ENCODE measurements at regions not wholly inside any gene's neighbourhood (a gene's known extent, or its start where the extent isn't known, plus 50 kb on each side); places are given as distances from the start of the nearest gene placed in this dataset.

DNA sequence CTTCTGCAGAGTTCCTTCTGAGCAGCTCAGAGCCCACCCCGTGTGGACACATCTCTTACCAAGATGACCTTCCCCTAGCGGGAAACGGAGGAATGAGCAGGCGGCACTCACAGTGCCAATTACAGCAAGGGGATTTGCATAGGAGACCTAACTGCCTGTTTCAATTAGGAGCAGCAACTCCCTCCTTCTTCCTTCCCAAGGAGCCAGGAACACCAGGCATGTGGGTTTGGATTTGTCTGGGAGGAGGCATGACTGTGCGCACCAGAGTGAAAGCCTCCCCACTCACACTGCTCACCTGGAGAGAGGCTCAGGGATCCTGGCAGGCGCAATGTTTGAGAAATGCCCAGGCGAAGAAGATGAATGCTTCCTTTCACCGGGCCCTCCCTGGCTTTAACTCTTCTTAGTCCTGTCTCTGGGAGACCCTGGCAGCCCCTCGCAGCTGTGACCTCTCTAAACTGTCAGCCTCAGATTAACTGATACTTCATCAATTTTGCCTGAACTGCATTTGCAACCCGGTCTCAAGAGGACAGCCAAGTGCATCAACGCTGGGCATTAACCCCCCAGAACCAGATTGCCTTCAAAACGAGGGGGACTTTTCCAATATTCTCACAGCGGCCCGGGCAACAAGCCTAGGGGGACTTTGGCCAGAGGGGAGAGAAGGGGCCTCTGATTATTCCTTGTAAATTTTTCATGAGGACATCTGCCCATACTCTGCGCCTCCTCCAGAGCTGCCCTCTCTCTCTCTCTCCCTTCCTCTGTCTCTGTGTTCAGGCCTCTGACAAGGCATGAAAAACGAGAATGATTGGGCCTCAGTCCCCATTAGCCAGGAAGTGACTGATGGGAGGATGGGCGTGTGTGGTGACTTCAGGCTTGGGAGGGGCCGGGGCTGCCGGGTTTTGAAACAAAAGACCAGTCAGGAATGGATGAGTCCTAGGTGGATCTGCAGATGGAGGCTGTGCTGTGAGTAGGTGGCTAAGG is 93.8 kb downstream of the CMPK2 start:
- Mint-ChIP-seq H3K36me3 (no peaks in the 10 kb centered on the region), H3K27ac (no peak overlapping the region), H3K4me1 (peaks cover 4% of the 10 kb centered on the region), H3K9me3 (no peaks in the 10 kb centered on the region), H3K4me3 (no peak overlapping the region), H3K27me3 (peaks cover 22% of the 10 kb centered on the region)
- DNase-seq, result no peak
- ATAC-seq (ENCODE audit: low read depth), result no peak
- POLR2A ChIA-PET, result no interaction called here

DNA sequence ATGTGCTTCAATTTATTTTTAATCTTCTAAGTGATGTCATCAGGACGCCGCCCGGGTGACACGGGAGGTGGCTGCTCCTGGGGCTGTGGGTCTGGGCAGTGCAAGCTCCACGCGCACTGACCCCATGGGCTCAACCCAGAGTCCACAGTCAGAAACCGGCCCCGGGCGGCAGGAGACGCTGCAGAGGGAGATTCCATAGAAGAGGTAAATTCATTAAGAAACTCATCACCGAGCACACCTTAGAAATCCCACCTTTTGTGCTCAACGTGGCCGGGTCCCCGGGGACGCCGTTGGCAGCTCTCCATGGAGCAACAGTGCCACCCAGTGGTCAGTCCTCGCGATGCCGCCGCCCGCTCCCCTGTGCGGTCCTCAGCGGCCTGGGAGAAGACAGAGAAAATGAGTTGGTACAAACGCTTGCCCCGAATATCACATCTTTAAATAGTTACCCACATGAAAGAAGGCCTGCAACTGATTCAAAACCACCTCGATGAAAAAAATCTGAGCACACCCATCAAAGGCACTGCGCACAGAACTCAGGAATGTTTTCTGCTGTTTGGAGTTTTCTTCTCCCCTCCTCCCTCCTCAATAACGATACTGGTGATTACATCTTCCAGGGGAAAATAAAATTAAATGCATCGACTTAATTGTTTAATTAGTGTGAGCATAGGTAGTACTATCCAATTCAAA is 92.6 kb downstream of the CMPK2 start:
- H3K27ac Mint-ChIP-seq, result no peak overlapping the region
- POLR2A ChIA-PET, result no interaction called here
- peaks cover 4% of the 10 kb centered on the region for H3K4me1 Mint-ChIP-seq
- no peaks in the 10 kb centered on the region for H3K9me3 Mint-ChIP-seq
- H3K27me3 Mint-ChIP-seq, result peaks cover 22% of the 10 kb centered on the region
- no peak overlapping the region for H3K4me3 Mint-ChIP-seq
- DNase-seq, result peak; percentile 85
- no peaks in the 10 kb centered on the region for H3K36me3 Mint-ChIP-seq
- ATAC-seq (ENCODE audit: low read depth), result peak; percentile 86

DNA sequence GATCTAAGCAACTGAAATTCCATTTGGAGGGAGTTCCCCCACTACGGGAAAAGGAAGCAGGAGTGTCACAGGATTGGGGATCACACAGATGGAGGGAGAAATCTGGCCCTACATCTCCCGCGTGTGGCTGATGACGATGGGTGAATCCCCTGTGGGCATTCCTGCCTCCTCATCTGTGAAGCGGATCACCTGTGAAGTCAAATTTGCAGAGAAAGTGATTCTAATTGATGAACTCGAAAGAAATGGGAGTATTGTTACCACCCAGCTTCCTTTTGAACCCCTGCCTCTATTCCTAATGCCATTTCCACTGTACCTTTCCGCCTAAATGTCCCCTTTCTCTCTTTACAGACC is 92.0 kb downstream of the CMPK2 start:
- no peaks in the 10 kb centered on the region for H3K36me3 Mint-ChIP-seq
- POLR2A ChIA-PET, result no interaction called here
- ATAC-seq (ENCODE audit: low read depth), result no peak
- H3K27ac Mint-ChIP-seq, result no peak overlapping the region
- H3K9me3 Mint-ChIP-seq, result no peaks in the 10 kb centered on the region
- peaks cover 25% of the 10 kb centered on the region for H3K27me3 Mint-ChIP-seq
- H3K4me3 Mint-ChIP-seq, result no peak overlapping the region
- H3K4me1 Mint-ChIP-seq, result peaks cover 4% of the 10 kb centered on the region
- DNase-seq, result no peak

DNA sequence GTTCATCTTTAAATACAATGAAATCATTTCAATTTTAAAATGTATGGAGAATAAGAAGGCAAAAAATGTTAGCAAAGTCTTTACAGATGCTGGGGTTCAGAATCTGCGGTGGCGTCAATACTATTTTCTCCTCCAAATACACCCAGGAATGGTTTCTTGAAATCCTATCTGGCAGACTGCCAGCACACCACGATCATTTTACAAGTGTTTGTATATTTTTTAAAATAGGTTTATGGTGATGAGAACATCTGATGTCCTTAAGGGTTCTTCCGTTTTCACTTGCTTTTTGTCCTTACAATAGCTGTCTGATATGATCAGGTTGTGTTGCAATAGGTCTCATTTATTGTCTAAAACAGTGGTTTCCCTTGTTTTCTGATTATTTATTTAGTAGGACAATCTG is 89.6 kb downstream of the CMPK2 start:
- POLR2A ChIA-PET, result no interaction called here
- no peak overlapping the region for H3K4me3 Mint-ChIP-seq
- H3K9me3 Mint-ChIP-seq, result no peaks in the 10 kb centered on the region
- no peak for ATAC-seq (ENCODE audit: low read depth)
- no peak for DNase-seq
- peaks cover 8% of the 10 kb centered on the region for H3K4me1 Mint-ChIP-seq
- peaks cover 23% of the 10 kb centered on the region for H3K27me3 Mint-ChIP-seq
- no peak overlapping the region for H3K27ac Mint-ChIP-seq
- no peaks in the 10 kb centered on the region for H3K36me3 Mint-ChIP-seq

DNA sequence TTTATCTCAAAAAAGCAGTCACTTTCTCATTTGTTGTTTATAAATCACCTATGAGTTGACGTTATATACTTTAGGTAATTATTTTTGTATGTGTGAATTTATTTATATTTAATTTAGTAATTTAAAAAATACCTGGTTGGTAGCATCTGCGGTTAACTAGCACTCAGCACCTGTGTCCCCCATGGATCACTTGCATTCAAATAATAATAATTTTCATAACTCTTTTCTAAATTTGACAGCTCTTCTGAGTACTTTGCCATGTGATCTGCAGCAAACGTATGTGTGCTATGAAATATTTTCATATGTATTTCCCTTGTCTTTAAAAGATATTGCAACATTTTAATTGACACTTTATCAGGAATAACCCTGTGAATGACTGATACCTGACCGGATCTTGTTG is 88.1 kb downstream of the CMPK2 start:
- H3K27ac Mint-ChIP-seq, result no peak overlapping the region
- H3K36me3 Mint-ChIP-seq, result no peaks in the 10 kb centered on the region
- DNase-seq (no peak), ATAC-seq (ENCODE audit: low read depth) (no peak)
- no peaks in the 10 kb centered on the region for H3K9me3 Mint-ChIP-seq
- no peak overlapping the region for H3K4me3 Mint-ChIP-seq
- H3K27me3 Mint-ChIP-seq, result peaks cover 19% of the 10 kb centered on the region
- peaks cover 8% of the 10 kb centered on the region for H3K4me1 Mint-ChIP-seq
- POLR2A ChIA-PET, result no interaction called here

DNA sequence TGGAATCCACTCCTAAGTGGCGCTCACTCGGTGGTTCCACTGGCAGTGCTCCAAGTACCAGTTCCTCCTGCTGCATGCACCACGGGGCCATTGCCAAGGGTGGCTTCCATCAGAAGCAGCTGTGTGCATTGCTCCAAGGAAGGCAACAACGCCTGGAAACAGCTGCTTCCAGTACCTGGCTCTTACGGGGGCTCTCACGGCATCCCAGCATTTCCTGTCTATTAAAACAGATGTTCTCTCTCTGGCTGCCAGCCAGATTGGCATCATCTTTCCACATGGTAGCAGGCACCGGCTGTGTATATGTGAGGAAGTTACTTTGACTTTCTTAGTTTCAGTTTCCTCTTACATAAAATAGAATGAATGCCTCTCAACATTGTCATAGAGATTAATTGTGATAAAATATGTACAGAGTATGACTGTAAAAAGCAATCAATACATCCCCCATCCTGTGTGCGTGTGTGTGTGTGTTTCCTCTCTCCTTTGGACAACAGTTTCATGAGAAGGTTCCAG is 84.9 kb downstream of the CMPK2 start:
- Mint-ChIP-seq H3K27ac (no peak overlapping the region), H3K27me3 (peaks cover 6% of the 10 kb centered on the region), H3K4me1 (peaks cover 4% of the 10 kb centered on the region), H3K36me3 (no peaks in the 10 kb centered on the region), H3K9me3 (no peaks in the 10 kb centered on the region), H3K4me3 (peak overlapping the region; percentile 26)
- DNase-seq (no peak), ATAC-seq (ENCODE audit: low read depth) (peak; percentile 74)
- POLR2A ChIA-PET, result no interaction called here

DNA sequence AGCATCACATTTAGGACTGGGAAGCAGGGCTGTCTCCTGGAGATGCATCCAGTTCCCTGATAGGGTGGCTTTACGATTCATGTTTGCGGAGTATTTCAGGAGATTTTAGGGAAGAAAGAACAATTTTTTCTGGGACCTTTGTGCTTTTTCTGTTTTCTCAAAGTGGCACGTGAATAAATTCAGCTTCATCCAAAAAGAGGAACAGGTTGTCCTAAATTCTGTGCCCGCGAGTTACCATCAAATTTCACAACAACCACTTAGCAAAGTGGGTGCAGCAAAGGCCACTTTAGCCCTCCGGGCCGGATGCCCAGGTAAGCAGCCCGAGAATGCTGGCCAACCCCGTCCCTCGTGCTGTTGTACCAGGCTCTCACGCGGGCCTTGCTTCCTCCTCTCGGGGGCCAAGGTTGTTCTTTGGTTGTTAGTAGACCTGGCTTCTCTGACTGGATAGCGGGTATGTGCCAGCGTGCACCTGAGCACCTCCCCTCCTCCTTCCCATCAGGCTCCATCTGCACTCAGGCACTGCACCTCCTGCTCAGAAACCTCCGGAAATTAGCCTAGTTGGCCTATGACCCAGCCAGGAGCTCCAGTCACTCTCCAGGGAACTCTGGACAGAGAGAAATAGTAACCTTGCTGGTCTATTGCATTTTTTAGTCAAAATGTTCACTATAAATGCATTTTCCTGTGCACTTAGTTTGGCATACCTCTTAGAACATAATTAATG is 83.0 kb downstream of the CMPK2 start:
- Mint-ChIP-seq H3K4me3 (no peak overlapping the region), H3K9me3 (no peaks in the 10 kb centered on the region), H3K4me1 (peaks cover 4% of the 10 kb centered on the region), H3K27me3 (peaks cover 6% of the 10 kb centered on the region), H3K36me3 (no peaks in the 10 kb centered on the region), H3K27ac (no peak overlapping the region)
- ATAC-seq (ENCODE audit: low read depth), result no peak
- DNase-seq, result no peak
- POLR2A ChIA-PET, result no interaction called here

DNA sequence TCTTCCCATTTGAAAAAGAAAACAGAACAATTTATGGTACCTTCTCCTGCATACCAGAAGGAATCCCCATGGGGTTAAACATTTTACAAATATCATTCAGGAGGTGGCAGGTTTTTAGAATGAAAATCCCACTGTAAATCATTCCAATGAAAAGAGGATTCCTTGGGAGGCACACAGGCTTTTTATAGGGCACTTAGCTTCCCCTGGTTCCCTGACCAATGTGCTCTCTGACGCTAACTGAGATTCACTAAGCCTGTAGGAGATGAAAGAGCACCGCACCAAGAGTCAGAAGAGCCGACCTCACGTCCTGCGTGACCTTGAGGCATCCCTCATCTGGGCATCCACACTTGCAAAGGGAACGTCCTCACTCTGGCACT is 82.5 kb downstream of the CMPK2 start:
- peaks cover 10% of the 10 kb centered on the region for H3K27me3 Mint-ChIP-seq
- DNase-seq (no peak), ATAC-seq (ENCODE audit: low read depth) (no peak)
- H3K36me3 Mint-ChIP-seq, result no peaks in the 10 kb centered on the region
- H3K4me1 Mint-ChIP-seq, result peaks cover 4% of the 10 kb centered on the region
- no peak overlapping the region for H3K27ac Mint-ChIP-seq
- no peaks in the 10 kb centered on the region for H3K9me3 Mint-ChIP-seq
- POLR2A ChIA-PET, result no interaction called here
- H3K4me3 Mint-ChIP-seq, result no peak overlapping the region

DNA sequence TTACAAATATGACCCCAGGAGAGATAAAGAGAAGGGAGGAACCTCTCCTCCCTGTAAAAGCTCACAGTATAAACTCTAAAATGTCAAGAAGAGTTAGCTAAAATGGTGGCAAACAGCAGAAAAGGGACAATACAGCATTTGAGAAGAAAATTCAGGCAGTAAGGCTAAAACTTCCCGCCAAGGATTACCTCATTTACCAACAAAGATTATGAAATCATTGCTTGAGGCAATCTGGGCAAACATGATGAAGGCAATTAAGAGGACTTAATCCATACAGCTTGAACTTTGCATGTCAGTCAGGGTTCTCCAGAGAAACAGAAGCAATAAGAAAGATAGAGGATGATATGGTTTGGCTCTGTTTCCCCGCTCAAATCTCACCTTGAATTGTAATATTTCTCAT is 81.4 kb downstream of the CMPK2 start:
- Mint-ChIP-seq H3K27me3 (peaks cover 13% of the 10 kb centered on the region), H3K4me1 (peaks cover 4% of the 10 kb centered on the region), H3K9me3 (no peaks in the 10 kb centered on the region), H3K4me3 (no peak overlapping the region), H3K27ac (no peak overlapping the region), H3K36me3 (no peaks in the 10 kb centered on the region)
- ATAC-seq (ENCODE audit: low read depth) (no peak), DNase-seq (no peak)
- POLR2A ChIA-PET, result no interaction called here

DNA sequence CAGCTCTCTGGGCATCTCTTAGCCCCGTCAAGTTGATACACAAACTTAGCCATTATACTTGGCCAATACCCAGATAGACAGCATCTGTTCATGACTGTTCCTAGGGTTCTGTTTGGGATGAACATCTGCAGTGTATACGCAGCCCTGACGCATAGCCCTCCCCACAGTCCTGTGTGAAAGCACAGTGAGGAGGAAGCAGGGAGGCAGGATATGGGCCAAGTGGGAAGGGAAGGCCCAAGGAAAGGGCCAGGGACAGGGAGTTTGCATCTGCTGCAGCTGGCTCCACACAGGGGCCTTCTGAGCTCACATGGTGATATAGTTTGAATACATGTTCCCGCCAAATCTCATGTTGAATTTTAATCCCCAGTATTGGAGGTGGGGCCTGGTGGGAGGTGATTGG is 80.2 kb downstream of the CMPK2 start:
- ATAC-seq (ENCODE audit: low read depth) (no peak), DNase-seq (no peak)
- H3K9me3 Mint-ChIP-seq, result no peaks in the 10 kb centered on the region
- peaks cover 4% of the 10 kb centered on the region for H3K4me1 Mint-ChIP-seq
- no peak overlapping the region for H3K27ac Mint-ChIP-seq
- no peaks in the 10 kb centered on the region for H3K36me3 Mint-ChIP-seq
- no peak overlapping the region for H3K4me3 Mint-ChIP-seq
- POLR2A ChIA-PET, result no interaction called here
- H3K27me3 Mint-ChIP-seq, result peaks cover 14% of the 10 kb centered on the region

DNA sequence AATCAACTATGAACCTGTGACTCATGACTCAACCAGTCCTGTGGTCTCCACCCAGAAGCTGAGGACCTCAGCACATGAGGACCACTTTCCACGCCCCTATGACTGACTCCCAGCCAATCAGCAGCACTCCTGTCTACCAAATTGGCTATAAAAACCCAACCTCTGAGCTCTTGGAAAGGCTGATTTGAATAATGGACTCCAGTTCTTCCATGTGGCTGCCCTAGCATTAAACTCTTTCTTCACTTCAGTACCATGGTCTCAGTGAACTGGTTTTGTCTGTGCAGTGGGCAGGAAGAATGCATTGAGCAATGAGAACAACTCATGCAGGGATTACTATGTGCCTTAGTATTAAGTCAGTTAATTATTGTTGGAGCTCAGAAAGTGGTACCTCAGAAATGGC is 78.3 kb downstream of the CMPK2 start:
- POLR2A ChIA-PET, result no interaction called here
- no peak overlapping the region for H3K27ac Mint-ChIP-seq
- no peaks in the 10 kb centered on the region for H3K4me1 Mint-ChIP-seq
- H3K9me3 Mint-ChIP-seq, result no peaks in the 10 kb centered on the region
- no peak for DNase-seq
- H3K36me3 Mint-ChIP-seq, result no peaks in the 10 kb centered on the region
- H3K4me3 Mint-ChIP-seq, result no peak overlapping the region
- no peak for ATAC-seq (ENCODE audit: low read depth)
- H3K27me3 Mint-ChIP-seq, result peaks cover 20% of the 10 kb centered on the region

DNA sequence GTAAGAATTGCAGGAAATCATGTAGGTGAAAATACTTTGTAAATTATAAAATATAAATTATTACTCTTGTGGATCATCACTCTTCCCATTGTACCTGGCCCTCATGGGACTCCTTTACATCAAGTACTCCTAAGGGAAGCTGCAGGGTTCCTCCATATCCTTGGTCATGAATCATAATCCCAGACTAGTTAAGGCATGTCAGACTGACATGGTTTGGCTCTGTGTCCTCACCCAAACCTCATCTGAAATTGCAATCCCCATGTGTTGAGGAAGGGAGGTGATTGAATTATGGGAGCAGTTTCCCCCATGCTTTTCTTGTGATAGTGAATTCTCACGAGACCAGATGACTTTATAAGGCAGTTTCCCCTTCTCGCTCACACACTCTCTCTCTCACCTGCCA is 77.1 kb downstream of the CMPK2 start:
- H3K27me3 Mint-ChIP-seq, result peaks cover 17% of the 10 kb centered on the region
- no peaks in the 10 kb centered on the region for H3K36me3 Mint-ChIP-seq
- H3K9me3 Mint-ChIP-seq, result no peaks in the 10 kb centered on the region
- H3K4me3 Mint-ChIP-seq, result no peak overlapping the region
- POLR2A ChIA-PET, result no interaction called here
- no peak overlapping the region for H3K27ac Mint-ChIP-seq
- DNase-seq (no peak), ATAC-seq (ENCODE audit: low read depth) (no peak)
- no peaks in the 10 kb centered on the region for H3K4me1 Mint-ChIP-seq

DNA sequence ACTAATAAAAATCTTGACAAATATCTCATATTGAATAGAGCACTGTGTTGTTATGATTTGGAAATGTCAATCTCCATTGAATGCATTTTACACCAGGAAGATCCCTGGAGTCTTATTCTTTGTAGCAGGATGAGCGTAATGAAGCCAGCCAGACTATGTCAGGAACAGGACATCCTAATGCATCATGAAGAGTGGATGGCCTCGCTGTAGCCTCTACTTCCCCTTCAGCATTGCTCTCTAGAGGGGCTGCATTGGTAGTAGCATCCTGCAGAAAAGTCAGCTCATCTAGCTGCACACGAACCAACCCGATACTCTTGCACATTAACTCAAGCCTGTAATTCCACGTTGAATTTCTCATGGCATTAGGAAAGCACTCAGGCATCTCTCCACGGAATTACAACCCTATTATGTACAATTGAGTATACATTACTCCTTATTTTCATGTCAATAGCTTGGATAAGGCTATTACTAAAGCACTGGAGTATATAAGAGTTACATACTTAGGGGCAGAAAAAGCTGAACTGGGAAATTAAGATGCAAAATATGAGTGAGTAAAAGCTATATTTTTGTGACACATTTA is 76.1 kb downstream of the CMPK2 start:
- Mint-ChIP-seq H3K27me3 (peaks cover 21% of the 10 kb centered on the region), H3K9me3 (no peaks in the 10 kb centered on the region), H3K27ac (no peak overlapping the region), H3K4me3 (no peak overlapping the region), H3K4me1 (no peaks in the 10 kb centered on the region), H3K36me3 (no peaks in the 10 kb centered on the region)
- ATAC-seq (ENCODE audit: low read depth), result no peak
- DNase-seq, result no peak
- POLR2A ChIA-PET, result no interaction called here
